ENCODE measurements at regions not wholly inside any gene's neighbourhood (a gene's known extent, or its start where the extent isn't known, plus 50 kb on each side); places are given as distances from the start of the nearest gene placed in this dataset.

- Histone ChIP-seq H3K4me2 (replicated peaks; ENCODE audit: extremely low read depth, low read length, poor library complexity, severe bottlenecking) (no peak overlapping the region), H3K79me2 (ENCODE audit: insufficient read depth, low read length) (no peaks in the 10 kb centered on the region), H4K20me1 (ENCODE audit: insufficient read depth, low read length) (no peaks in the 10 kb centered on the region), H3K4me1 (ENCODE audit: control insufficient read depth in 1 of 2, insufficient read depth in 2 of 2, low read length in 2 of 2) (no peaks in the 10 kb centered on the region), H3K9me3 (replicated peaks in 1 of 2; ENCODE audit: control insufficient read depth in 1 of 2, insufficient read depth in 1 of 2, low read length in 2 of 2) (peaks cover 0 to 14% of the 10 kb centered on the region in 2 donors), H3K9ac (ENCODE audit: insufficient read depth, low read length, poor library complexity, severe bottlenecking) (no peak overlapping the region), H3K27ac (ENCODE audit: low read depth in 1 of 2, low read length in 2 of 2) (no peak overlapping the region), H2AFZ (ENCODE audit: insufficient read depth, low read depth, low read length, poor library complexity, severe bottlenecking) (no peak overlapping the region), H3K4me3 (replicated peaks in 1 of 3; ENCODE audit: low read depth in 2 of 3, low read length in 3 of 3) (no peak overlapping the region), H3K36me3 (replicated peaks in 1 of 2; ENCODE audit: control insufficient read depth in 1 of 2, insufficient read depth in 2 of 2, low read length in 2 of 2) (no peaks in the 10 kb centered on the region), H3K27me3 (ENCODE audit: control insufficient read depth in 2 of 2, insufficient read depth in 2 of 2, low read length in 2 of 2) (no peaks in the 10 kb centered on the region)
- H3K27me3 Mint-ChIP-seq (ENCODE audit: low read depth in 3 of 3) = peaks cover 1 to 3% (median 3%) of the 10 kb centered on the region in 3 donors
- no peak overlapping the region for H3K27ac Mint-ChIP-seq
- TF ChIP-seq, protein P1, sequence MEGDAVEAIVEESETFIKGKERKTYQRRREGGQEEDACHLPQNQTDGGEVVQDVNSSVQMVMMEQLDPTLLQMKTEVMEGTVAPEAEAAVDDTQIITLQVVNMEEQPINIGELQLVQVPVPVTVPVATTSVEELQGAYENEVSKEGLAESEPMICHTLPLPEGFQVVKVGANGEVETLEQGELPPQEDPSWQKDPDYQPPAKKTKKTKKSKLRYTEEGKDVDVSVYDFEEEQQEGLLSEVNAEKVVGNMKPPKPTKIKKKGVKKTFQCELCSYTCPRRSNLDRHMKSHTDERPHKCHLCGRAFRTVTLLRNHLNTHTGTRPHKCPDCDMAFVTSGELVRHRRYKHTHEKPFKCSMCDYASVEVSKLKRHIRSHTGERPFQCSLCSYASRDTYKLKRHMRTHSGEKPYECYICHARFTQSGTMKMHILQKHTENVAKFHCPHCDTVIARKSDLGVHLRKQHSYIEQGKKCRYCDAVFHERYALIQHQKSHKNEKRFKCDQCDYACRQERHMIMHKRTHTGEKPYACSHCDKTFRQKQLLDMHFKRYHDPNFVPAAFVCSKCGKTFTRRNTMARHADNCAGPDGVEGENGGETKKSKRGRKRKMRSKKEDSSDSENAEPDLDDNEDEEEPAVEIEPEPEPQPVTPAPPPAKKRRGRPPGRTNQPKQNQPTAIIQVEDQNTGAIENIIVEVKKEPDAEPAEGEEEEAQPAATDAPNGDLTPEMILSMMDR (IDR thresholded peaks at IDR 0.05) = no peak
- no peaks in the 10 kb centered on the region for H3K36me3 Mint-ChIP-seq
- H3K4me1 Mint-ChIP-seq = no peaks in the 10 kb centered on the region
- intact Hi-C loops (cut with micrococcal nuclease) = no loop called here
- WGBS (ENCODE audit: insufficient coverage) = no CpG with 5 or more reads among the region's 2 CpGs
- DNase-seq = no peak
- H3K4me3 Mint-ChIP-seq = no peak overlapping the region
- peaks cover 6 to 29% (median 14%) of the 10 kb centered on the region in 7 donors for H3K9me3 Mint-ChIP-seq
Observed at GRCh38 chr5:167961731-167962130, 329.7 kb upstream of the WWC1 start.

DNA sequence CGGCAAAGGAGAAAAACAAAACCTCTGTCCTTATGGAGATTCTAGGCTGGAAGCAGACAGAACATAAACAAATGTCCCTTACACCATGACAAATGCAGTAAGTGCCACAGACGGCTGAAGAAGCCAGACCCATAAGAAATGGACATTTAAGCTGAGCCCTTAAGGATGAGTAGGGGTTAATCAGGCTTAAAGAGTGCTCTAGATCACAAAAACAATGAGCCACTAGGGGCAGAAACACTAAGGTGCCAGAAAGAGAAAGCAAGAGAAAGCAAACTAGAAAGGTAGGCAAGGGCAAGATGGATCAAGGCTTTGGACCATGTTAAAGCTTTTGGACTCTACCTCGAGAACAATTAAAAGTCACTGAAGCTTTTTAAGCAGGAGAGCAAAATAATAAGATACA, 326.9 kb upstream of the WWC1 start:
- no peak overlapping the region for H3K9ac ChIP-seq (ENCODE audit: insufficient read depth, low read length, poor library complexity, severe bottlenecking)
- no peaks in the 10 kb centered on the region for H3K36me3 ChIP-seq (replicated peaks in 1 of 2; ENCODE audit: control insufficient read depth in 1 of 2, insufficient read depth in 2 of 2, low read length in 2 of 2)
- H2AFZ ChIP-seq (ENCODE audit: insufficient read depth, low read depth, low read length, poor library complexity, severe bottlenecking) = no peak overlapping the region
- no peaks in the 10 kb centered on the region for H3K36me3 Mint-ChIP-seq
- no peak overlapping the region for H3K4me2 ChIP-seq (replicated peaks; ENCODE audit: extremely low read depth, low read length, poor library complexity, severe bottlenecking)
- H3K4me1 ChIP-seq (ENCODE audit: control insufficient read depth in 1 of 2, insufficient read depth in 2 of 2, low read length in 2 of 2) = no peaks in the 10 kb centered on the region
- H3K79me2 ChIP-seq (ENCODE audit: insufficient read depth, low read length) = no peaks in the 10 kb centered on the region
- H3K27ac ChIP-seq (ENCODE audit: low read depth in 1 of 2, low read length in 2 of 2) = no peak overlapping the region
- H3K9me3 Mint-ChIP-seq = peaks cover 0 to 15% (median 6%) of the 10 kb centered on the region in 7 donors
- no peaks in the 10 kb centered on the region for H3K27me3 ChIP-seq (ENCODE audit: control insufficient read depth in 2 of 2, insufficient read depth in 2 of 2, low read length in 2 of 2)
- no CpG with 5 or more reads among the region's 3 CpGs for WGBS (ENCODE audit: insufficient coverage)
- peaks cover 0 to 14% of the 10 kb centered on the region in 2 donors for H3K9me3 ChIP-seq (replicated peaks in 1 of 2; ENCODE audit: control insufficient read depth in 1 of 2, insufficient read depth in 1 of 2, low read length in 2 of 2)
- no peak overlapping the region for H3K4me3 Mint-ChIP-seq
- no peak for DNase-seq
- H3K27me3 Mint-ChIP-seq (ENCODE audit: low read depth in 3 of 3) = peaks cover 1 to 6% (median 3%) of the 10 kb centered on the region in 3 donors
- TF ChIP-seq, protein P1 (IDR thresholded peaks at IDR 0.05) = no peak
- no peak overlapping the region for H3K27ac Mint-ChIP-seq
- H4K20me1 ChIP-seq (ENCODE audit: insufficient read depth, low read length) = no peaks in the 10 kb centered on the region
- H3K4me1 Mint-ChIP-seq = no peaks in the 10 kb centered on the region
- no peak overlapping the region for H3K4me3 ChIP-seq (replicated peaks in 1 of 3; ENCODE audit: low read depth in 2 of 3, low read length in 3 of 3)
- intact Hi-C loops (cut with micrococcal nuclease) = no loop called here

Data from CD14-positive monocyte (primary cell).